ENCODE measurements at regions not wholly inside any gene's neighbourhood (a gene's known extent, or its start where the extent isn't known, plus 50 kb on each side); places are given as distances from the start of the nearest gene placed in this dataset.

DNA sequence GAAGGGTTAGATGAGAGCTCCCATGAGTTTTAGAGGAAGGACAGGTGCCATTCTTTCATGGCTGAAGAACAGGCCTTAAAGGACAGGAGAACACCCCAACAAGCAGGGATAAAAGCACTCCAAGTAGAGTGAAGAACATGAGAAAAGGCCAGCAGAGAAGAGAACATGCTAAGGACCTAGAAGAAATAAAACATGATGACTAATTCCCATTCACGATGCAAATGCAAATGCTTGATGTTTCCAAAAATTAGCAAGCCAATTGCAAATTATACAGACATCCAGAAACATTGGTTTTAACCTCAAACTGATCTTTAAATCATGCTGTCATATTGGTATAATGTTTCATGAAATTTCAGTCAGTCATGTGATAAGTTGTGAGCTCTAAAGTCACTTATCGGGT is 241.7 kb downstream of the CNTN3 start:
- H3K36me3 Mint-ChIP-seq (ENCODE audit: low read depth): no peaks in the 10 kb centered on the region
- no peaks in the 10 kb centered on the region for H3K27me3 Mint-ChIP-seq
- DNase-seq (no peak), ATAC-seq (no peak)
- H3K4me1 Mint-ChIP-seq: no peaks in the 10 kb centered on the region
- H3K9me3 Mint-ChIP-seq: peaks cover 11% of the 10 kb centered on the region
- H3K27ac Mint-ChIP-seq: no peak overlapping the region
- no peak overlapping the region for H3K4me3 Mint-ChIP-seq

DNA sequence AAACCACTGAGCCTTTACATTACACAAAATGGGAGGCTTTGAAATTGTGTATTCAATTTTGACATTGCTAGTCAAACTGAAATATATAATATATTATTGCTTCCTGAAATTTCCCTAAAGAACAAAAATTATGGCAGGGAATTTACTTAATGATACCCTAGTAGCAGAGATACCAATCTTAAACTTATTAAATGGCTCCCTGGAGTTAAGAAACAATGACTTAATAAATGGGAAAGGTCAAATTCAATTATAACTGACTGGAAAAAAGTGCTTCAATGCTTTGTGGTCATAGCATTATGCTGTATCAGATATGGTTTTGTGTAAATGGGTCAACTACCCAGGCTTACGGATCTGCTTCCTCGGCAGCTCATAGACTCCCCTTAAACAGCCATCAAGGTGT is 244.1 kb downstream of the CNTN3 start:
- no peak for DNase-seq
- no peak for ATAC-seq
- Mint-ChIP-seq H3K27me3 (no peaks in the 10 kb centered on the region), H3K9me3 (peaks cover 9% of the 10 kb centered on the region), H3K4me3 (no peak overlapping the region), H3K36me3 (ENCODE audit: low read depth) (no peaks in the 10 kb centered on the region), H3K27ac (no peak overlapping the region), H3K4me1 (no peaks in the 10 kb centered on the region)

DNA sequence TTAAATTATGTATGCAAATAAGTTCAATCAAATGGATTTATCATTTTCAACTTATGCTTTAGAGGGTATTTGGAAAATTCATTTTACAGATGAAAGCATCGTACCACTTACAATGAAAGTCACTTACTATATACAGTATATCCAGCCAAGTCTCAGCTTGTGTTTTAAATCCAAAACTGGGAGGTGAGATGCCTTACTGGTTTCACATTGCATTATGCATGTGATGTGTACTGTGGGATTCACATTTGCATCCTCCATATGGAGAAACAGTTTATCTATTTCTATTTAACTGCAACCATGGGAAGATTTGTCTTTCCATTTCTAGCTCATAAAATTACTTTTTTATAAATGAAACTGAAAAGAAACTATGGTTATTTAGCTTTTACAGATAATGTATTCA is 248.1 kb downstream of the CNTN3 start:
- ATAC-seq (no peak), DNase-seq (no peak)
- Mint-ChIP-seq H3K4me3 (no peak overlapping the region), H3K36me3 (ENCODE audit: low read depth) (no peaks in the 10 kb centered on the region), H3K27me3 (no peaks in the 10 kb centered on the region), H3K27ac (no peak overlapping the region), H3K4me1 (no peaks in the 10 kb centered on the region), H3K9me3 (peaks cover 4% of the 10 kb centered on the region)

DNA sequence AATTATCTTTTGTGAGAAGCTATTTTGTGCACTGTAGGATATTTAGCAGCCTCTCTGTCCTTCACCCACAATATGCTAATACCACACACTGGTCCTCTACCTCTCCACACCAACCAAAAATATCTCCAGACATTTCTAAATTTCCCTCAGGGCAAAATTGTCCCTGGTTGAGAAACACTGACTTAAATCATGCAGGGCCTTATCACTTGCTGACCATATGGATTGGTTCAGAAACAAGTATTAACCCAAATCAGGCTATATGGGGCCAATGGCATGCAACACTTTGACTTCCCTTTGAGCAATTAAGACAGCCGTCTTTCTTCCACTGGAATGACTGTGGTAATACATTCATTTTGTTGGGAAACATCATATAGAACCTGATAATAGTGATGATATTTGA is 251.1 kb downstream of the CNTN3 start:
- Mint-ChIP-seq H3K27ac (no peak overlapping the region), H3K36me3 (ENCODE audit: low read depth) (no peaks in the 10 kb centered on the region), H3K27me3 (no peaks in the 10 kb centered on the region), H3K4me3 (no peak overlapping the region), H3K9me3 (peaks cover 4% of the 10 kb centered on the region), H3K4me1 (no peaks in the 10 kb centered on the region)
- DNase-seq (no peak), ATAC-seq (no peak)

DNA sequence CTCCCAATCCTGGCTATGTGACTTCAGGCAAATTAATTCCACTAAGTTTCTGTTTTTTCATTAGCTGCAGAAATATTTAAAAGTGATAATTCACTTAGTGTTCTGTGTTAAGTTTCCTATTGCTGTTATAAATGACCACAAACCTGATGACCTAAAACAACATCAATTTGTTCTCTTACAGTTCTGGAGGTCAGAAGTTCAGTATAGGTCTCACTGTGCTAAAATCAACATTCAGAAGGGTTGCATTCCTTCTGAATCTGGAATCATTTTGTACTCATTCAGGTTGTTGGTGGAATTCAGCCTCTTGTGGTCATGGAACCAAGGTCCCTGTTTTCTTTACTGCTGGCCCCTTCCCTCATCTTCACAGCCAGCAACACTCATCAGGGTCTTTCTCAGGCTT is 254.1 kb downstream of the CNTN3 start:
- ATAC-seq: no peak
- H3K4me1 Mint-ChIP-seq: no peaks in the 10 kb centered on the region
- no peaks in the 10 kb centered on the region for H3K27me3 Mint-ChIP-seq
- no peak overlapping the region for H3K4me3 Mint-ChIP-seq
- no peaks in the 10 kb centered on the region for H3K36me3 Mint-ChIP-seq (ENCODE audit: low read depth)
- no peak for DNase-seq
- H3K9me3 Mint-ChIP-seq: peaks cover 10% of the 10 kb centered on the region
- H3K27ac Mint-ChIP-seq: no peak overlapping the region

DNA sequence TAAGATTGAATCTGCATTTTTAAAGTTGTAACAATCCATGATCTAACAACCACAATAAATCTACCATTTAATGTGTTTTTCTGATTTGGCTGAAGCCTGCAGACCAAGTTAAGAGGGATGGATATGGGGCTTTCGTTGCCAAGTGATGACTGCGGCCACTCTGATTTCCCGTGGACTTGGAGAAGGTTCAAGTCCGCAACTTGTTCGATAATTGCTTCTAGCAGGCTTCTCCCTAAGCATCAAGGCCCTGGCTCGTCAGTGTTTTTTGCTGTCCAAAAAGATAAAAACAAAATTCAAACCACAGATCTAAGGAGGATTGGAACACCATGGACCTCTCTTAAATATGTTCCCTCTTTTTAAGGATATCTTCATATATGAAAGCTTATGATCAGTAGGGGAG is 256.6 kb downstream of the CNTN3 start:
- H3K27ac Mint-ChIP-seq: no peak overlapping the region
- no peak for DNase-seq
- no peak for ATAC-seq

DNA sequence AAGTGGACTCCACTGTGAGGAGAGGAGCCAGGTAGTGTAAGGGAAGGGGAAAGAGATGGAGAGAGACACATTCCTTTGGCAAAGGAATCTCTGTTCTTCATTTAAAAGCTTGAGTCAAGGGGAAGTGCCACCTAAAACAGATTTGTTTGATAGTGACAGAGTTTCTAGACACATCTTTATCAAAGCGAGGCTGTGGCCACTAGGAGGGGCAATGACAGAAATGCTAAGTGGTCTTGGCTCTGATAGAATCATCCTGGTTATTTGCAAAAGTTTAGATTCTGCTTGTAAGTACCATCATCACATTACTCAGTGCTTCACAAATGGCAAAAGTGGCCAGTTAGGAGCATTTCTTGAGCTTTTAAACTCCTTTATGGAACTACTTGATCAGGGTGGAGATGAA is 261.4 kb downstream of the CNTN3 start:
- Mint-ChIP-seq H3K4me3 (no peak overlapping the region), H3K4me1 (no peaks in the 10 kb centered on the region), H3K27ac (no peak overlapping the region), H3K36me3 (ENCODE audit: low read depth) (no peaks in the 10 kb centered on the region), H3K9me3 (peaks cover 9% of the 10 kb centered on the region), H3K27me3 (no peaks in the 10 kb centered on the region)
- ATAC-seq (no peak), DNase-seq (no peak)

More for the DNA sequence above, 256.6 kb downstream of the CNTN3 start:
- H3K9me3 Mint-ChIP-seq: peaks cover 10% of the 10 kb centered on the region
- no peaks in the 10 kb centered on the region for H3K27me3 Mint-ChIP-seq
- no peaks in the 10 kb centered on the region for H3K4me1 Mint-ChIP-seq
- no peaks in the 10 kb centered on the region for H3K36me3 Mint-ChIP-seq (ENCODE audit: low read depth)
- H3K4me3 Mint-ChIP-seq: no peak overlapping the region

DNA sequence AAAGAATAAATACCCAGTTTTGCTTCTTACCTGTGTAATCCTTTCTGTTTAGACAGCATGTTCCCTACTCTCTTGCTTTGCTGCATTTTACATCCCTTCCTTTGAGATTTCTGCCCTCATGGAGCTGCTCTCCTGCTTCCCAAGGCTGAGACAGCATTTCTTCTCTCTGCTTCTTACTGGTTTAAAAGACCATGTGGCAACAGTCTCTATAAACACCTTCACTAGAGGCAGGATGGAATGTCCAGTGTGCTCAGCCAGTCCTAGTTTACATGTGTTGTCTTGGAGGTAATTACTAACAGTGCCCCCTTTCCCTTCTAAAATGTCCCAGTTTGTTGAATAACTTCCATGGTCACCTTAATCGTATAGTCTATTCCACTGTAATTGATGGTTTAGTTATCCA is 262.3 kb downstream of the CNTN3 start:
- ATAC-seq: no peak
- H3K27ac Mint-ChIP-seq: no peak overlapping the region

DNA sequence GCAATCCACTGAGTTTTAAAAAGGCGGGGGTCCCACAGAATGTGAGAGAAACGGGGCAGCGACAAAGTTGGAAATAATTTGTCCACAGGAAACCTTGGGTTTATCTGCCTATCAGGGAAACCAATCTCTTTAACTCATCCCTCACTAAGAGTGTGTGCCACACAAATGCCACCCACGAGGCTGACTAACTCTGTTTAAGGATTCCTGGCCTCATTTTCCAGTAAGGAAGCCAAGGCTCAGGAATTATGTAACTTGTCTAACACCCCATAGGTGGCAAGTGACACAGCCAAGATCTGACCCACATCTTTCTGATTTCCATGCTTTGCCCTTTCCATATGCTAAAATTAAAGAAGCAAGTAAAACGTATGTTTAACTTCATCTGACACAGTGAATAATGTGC is 263.2 kb downstream of the CNTN3 start:
- H3K4me1 Mint-ChIP-seq: no peaks in the 10 kb centered on the region
- DNase-seq: no peak
- ATAC-seq: no peak
- peaks cover 4% of the 10 kb centered on the region for H3K9me3 Mint-ChIP-seq
- no peak overlapping the region for H3K27ac Mint-ChIP-seq
- no peak overlapping the region for H3K4me3 Mint-ChIP-seq
- no peaks in the 10 kb centered on the region for H3K27me3 Mint-ChIP-seq
- no peaks in the 10 kb centered on the region for H3K36me3 Mint-ChIP-seq (ENCODE audit: low read depth)

More for the DNA sequence above, 262.3 kb downstream of the CNTN3 start:
- Mint-ChIP-seq H3K27me3 (no peaks in the 10 kb centered on the region), H3K9me3 (peaks cover 6% of the 10 kb centered on the region), H3K36me3 (ENCODE audit: low read depth) (no peaks in the 10 kb centered on the region), H3K4me1 (no peaks in the 10 kb centered on the region), H3K4me3 (no peak overlapping the region)
- no peak for DNase-seq

DNA sequence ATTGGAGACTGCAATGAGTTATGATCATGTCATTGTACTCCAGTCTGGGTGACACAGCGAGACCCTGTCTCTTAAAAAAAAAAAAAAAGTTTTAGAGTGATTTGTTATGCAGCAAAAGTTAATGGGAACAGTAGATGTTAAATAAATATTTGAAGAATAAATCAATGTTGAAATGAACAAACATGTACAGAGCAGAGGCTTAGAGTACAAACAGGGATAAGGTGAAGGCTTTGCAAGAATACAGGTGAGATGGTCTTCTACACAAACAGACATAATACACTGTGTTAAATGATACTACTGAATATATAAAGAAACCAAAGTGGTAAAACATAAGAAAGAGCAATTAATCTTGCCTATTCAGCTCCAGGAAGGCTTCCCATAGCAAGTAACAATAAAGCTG is 265.4 kb downstream of the CNTN3 start:
- Mint-ChIP-seq H3K4me3 (no peak overlapping the region), H3K27ac (no peak overlapping the region), H3K36me3 (ENCODE audit: low read depth) (no peaks in the 10 kb centered on the region), H3K9me3 (peaks cover 3% of the 10 kb centered on the region), H3K4me1 (no peaks in the 10 kb centered on the region), H3K27me3 (no peaks in the 10 kb centered on the region)
- ATAC-seq: no peak
- DNase-seq: no peak

DNA sequence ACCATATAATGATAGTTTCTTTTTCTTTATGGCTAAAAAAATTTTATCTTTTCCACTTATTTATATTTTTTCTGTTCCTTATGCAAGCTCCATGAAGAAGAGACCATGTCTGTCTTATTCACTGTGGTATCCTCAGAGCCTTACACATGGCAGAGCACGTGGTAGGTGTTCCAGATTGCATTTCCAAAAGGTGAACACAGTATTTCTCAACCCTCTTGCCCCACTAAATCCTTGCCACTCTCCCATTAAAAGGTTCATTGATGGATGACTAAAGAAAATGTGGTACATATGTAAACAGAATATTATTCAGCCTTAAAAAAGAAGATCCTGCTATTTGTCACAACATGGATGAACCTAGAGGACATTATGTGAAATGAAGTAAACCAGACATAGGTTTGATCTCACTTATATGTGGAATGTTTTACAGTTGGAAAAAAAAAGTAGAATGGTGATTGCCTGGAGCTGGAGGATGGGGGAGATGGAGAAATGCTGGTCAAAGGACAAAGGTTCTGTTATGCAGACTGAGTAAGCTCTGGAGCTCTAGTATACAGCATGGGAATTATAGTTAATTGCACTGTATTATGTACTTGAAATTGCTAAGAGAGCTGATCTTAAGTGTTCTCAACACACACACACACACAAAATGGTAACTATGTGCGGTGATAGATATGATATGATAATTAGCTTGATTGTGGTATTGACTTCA is 266.7 kb downstream of the CNTN3 start:
- Mint-ChIP-seq H3K9me3 (peaks cover 3% of the 10 kb centered on the region), H3K27ac (no peak overlapping the region), H3K36me3 (ENCODE audit: low read depth) (no peaks in the 10 kb centered on the region), H3K27me3 (no peaks in the 10 kb centered on the region), H3K4me1 (no peaks in the 10 kb centered on the region), H3K4me3 (no peak overlapping the region)
- ATAC-seq: no peak
- DNase-seq: no peak

DNA sequence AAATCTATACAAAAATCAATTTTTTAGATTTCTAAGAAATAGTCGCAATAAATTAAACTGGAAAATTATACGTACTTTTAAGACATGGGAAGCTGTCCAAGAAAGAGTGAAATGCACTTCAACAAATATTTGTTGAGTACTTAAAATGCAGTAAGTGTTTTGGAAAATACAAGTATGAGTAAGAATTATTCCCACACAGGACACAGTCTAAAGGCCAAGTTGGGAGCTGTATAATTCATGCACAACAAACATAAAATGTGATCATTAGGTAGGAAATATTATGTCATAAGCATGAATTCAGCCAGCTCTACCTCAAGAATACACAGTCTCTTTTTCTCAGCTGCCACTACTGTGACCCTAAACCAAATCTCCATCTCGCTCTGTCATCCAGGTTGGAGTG is 267.6 kb downstream of the CNTN3 start:
- Mint-ChIP-seq H3K36me3 (ENCODE audit: low read depth) (no peaks in the 10 kb centered on the region), H3K9me3 (peaks cover 3% of the 10 kb centered on the region), H3K4me1 (no peaks in the 10 kb centered on the region), H3K27me3 (no peaks in the 10 kb centered on the region), H3K4me3 (no peak overlapping the region), H3K27ac (no peak overlapping the region)
- DNase-seq (no peak), ATAC-seq (no peak)

DNA sequence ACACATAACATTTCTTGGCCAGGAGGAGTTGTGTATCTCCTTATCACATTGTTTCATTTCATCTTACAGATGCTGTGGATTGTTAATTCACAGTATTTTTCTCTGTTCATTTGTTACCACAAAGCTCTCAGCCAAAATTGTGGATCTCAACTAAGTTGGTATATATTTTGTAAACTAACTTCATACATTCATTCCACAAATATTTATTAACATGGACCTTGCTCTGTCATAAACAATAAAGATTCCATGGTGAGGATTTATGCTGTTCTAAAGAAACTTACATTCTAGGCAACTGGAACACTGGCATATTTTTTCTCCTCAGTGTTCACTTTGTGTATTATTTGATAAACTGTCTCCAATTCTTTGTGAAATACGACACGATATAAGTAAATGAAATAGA is 268.8 kb downstream of the CNTN3 start:
- Mint-ChIP-seq H3K4me1 (no peaks in the 10 kb centered on the region), H3K36me3 (ENCODE audit: low read depth) (no peaks in the 10 kb centered on the region), H3K27ac (no peak overlapping the region), H3K9me3 (peaks cover 3% of the 10 kb centered on the region), H3K27me3 (no peaks in the 10 kb centered on the region), H3K4me3 (no peak overlapping the region)
- ATAC-seq: no peak
- no peak for DNase-seq

DNA sequence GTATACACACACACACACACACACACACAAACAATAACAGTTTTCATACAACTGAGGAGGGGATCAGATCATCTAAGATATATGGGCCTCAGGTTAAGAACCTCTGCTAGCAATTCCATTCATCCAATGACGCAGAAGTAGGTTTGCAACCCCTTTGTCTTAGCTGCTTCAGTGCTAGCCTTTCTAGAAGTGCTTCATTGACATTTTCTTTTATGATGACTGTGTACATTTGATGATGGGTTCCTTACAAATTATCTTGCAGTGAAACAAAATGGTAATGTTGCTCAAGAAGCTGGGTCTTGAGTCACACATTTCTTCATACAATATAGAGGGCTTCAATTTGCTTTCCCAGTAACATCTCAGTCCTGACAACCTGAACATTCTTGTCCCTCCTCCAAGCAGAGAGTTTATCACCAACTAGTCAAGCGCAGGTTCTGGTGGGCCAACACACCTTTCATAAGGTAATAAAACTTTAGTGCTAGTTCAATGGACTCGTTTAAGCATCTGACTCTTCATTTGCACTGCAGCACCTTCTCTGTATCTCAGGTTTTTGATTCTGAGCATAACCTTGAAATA is 269.5 kb downstream of the CNTN3 start:
- no peaks in the 10 kb centered on the region for H3K4me1 Mint-ChIP-seq
- no peak overlapping the region for H3K4me3 Mint-ChIP-seq
- no peak overlapping the region for H3K27ac Mint-ChIP-seq
- no peaks in the 10 kb centered on the region for H3K27me3 Mint-ChIP-seq
- DNase-seq: no peak
- H3K36me3 Mint-ChIP-seq (ENCODE audit: low read depth): no peaks in the 10 kb centered on the region
- no peak for ATAC-seq
- H3K9me3 Mint-ChIP-seq: peaks cover 10% of the 10 kb centered on the region

DNA sequence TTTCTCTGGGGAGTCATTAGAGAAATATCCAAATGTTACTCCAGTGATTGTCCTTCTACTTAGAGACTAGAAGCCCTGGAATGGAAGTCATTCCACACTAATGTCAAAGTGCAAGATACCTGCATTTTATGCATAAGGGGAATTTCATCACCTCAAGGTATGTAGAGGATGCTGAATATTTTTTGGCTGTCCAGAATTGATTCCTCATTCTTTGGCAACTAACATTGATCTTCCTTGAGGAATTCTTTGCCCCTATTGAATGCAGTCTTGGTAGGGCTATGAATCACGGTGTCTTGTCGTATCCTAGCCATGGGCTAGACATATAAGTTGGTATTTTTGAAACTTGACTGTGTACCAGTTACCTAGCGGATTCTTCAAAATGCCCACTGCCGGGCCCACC is 271.1 kb downstream of the CNTN3 start:
- Mint-ChIP-seq H3K27me3 (no peaks in the 10 kb centered on the region), H3K4me3 (no peak overlapping the region), H3K36me3 (ENCODE audit: low read depth) (no peaks in the 10 kb centered on the region), H3K9me3 (peaks cover 10% of the 10 kb centered on the region), H3K27ac (no peak overlapping the region), H3K4me1 (no peaks in the 10 kb centered on the region)
- ATAC-seq (no peak), DNase-seq (no peak)

DNA sequence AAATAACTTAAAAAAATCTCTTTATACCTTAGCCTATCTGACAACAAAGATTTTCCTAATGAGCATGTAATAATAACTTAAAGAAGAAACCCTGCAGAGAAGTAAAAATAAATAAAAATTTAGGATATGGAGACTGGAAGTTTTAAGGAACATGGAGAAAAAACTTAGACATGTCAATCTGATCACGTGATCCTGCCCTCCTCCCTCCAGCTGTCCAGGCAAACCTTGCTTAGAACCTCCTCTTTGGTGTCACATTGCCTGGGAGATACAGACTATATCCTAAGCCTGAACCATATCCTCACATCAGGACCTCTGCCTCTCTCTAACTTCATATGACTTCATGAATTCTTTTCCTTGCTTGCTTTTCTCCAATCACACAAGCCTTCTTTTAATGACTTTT is 275.5 kb downstream of the CNTN3 start:
- H3K4me3 Mint-ChIP-seq: no peak overlapping the region
- H3K4me1 Mint-ChIP-seq: no peaks in the 10 kb centered on the region
- DNase-seq: no peak
- no peaks in the 10 kb centered on the region for H3K27me3 Mint-ChIP-seq
- H3K27ac Mint-ChIP-seq: no peak overlapping the region
- ATAC-seq: no peak
- H3K9me3 Mint-ChIP-seq: peaks cover 16% of the 10 kb centered on the region
- H3K36me3 Mint-ChIP-seq (ENCODE audit: low read depth): no peaks in the 10 kb centered on the region
